AG04449 (cell line): ENCODE measurements at regions not wholly inside any gene's neighbourhood (a gene's known extent, or its start where the extent isn't known, plus 50 kb on each side); places are given as distances from the start of the nearest gene placed in this dataset.

Experiments used
- CTCF ChIA-PET: fragments of 350-600 bp; formaldehyde crosslinking; extraction: SDS; loops from one replicate; lab custom pipeline; 2021; ENCODE audit warnings: antibody characterized with exemption; lab: Yijun Ruan, JAX
- POLR2A ChIA-PET: fragments of 400-600, 350-600 bp; formaldehyde crosslinking; extraction: SDS; loops from one replicate; lab custom pipeline; 2020; ENCODE audit warnings: antibody characterized with exemption, inconsistent platforms; lab: Yijun Ruan, JAX
- DNase-seq: peaks from one replicate; pipeline ENCODE4 v3.0.0-alpha.2; 2010; ENCODE audit warnings: low read depth, low spot score
- H3K4me3 ChIP-seq: 2 replicates; pipeline ENCODE4 v1.5.1; 2011; ENCODE audit warnings: low read depth, mild to moderate bottlenecking, control low read depth, low read length
- TF ChIP-seq, protein P1 (sequence below): IDR thresholded peaks from one replicate; pipeline ENCODE4 v1.5.1; 2011; ENCODE audit warnings: mild to moderate bottlenecking, moderate library complexity, low read length, control low read depth, inconsistent platforms; ENCODE audit not compliant: insufficient read depth; ENCODE audit errors: missing control alignments

DNA sequence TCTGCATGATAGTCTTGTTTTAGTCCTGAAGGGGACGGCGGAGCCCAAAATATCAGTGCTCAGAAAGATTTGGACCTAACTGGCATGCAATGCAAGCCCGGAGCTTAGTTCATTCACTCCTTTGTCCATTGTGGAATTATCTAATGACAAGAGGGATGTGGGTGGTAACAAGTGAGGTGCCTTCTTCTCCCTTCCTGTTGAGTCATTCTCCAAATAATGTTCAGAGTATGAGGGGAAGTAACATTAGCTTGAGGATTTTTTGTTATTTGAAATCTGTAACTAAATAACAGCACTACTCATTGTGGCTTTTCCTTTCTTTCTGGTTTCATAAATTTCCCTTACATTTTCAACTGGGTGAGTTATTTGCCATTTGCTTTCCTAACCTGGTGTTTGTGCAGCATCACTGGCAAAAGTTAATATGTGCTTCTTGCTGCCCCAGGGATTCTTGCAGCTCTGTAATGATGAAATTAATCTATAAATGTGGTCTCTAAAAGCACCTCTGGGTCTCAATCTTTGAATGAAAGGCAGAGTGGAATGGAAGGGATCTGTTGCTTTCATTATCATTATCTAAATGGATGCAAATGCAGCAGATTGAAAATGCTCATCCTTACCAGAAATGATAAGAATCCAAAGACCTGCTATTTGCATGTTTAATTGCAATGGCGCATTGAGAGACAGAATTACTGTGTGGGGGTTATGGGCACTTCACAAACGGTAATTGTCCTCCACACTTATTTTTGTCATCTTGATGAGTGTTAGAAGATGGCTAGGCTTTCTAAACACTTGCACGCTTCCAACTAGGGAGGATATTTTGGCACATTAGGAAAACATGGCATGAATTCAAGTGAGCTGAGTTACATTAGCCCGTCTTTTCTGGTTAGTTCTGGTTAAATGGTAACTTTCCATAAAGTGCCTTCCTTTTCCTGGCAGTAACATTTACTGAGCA, 89.9 kb upstream of the MITF start:
- CTCF ChIA-PET = no interaction called here
- POLR2A ChIA-PET = no interaction called here
- TF ChIP-seq, protein P1, sequence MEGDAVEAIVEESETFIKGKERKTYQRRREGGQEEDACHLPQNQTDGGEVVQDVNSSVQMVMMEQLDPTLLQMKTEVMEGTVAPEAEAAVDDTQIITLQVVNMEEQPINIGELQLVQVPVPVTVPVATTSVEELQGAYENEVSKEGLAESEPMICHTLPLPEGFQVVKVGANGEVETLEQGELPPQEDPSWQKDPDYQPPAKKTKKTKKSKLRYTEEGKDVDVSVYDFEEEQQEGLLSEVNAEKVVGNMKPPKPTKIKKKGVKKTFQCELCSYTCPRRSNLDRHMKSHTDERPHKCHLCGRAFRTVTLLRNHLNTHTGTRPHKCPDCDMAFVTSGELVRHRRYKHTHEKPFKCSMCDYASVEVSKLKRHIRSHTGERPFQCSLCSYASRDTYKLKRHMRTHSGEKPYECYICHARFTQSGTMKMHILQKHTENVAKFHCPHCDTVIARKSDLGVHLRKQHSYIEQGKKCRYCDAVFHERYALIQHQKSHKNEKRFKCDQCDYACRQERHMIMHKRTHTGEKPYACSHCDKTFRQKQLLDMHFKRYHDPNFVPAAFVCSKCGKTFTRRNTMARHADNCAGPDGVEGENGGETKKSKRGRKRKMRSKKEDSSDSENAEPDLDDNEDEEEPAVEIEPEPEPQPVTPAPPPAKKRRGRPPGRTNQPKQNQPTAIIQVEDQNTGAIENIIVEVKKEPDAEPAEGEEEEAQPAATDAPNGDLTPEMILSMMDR = no peak
- H3K4me3 ChIP-seq = no peak overlapping the region
- DNase-seq = no peak

DNA sequence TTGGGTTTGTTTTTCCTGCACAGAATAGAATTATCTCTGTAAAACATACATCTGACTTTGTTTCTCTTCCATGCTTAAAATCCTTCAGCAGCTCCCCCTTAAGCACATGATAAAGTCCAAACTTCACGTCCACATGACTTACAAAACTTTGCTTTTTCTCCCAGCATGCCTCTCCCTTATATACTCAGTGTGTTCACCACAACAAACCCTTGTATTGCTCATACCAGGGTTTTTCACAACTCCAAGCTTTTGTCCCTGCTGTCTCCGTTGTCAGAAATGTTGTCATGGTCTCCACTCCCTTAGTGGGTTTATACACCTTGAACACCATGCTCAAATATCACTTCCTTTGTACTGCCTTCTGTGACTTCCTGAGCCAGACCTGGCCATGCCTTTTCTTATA, 91.1 kb upstream of the MITF start:
- TF ChIP-seq, protein P1 = no peak
- no peak for DNase-seq
- ChIA-PET CTCF (no interaction called here), POLR2A (no interaction called here)
- H3K4me3 ChIP-seq = no peak overlapping the region

DNA sequence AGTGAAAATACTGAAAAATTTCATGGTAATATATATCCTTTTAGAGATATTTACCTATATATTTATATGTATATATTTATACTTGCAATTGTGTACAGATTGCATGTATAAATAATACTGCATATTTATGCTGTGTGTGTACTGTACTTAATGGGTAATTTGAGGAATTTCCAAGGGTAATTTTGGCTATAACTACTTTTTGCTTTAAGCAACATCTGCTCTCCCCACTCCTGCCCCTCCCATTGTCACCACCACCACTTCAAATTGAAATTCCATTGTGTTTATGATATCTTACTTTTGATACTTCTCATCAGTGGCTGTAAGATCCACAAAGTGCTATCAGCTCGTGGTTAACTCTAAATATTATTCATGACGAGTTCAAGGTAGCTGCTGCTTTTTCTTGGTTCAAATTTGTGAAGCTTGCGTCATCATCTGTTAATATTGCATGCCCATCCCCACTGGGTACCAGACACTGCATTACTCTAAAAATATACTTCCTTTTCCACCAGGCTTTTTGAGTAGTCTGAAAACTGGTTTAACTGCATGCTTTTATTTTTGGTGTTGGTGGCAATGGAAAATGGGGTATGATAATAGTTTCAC, 91.7 kb upstream of the MITF start:
- ChIA-PET POLR2A (no interaction called here), CTCF (no interaction called here)
- no peak for DNase-seq
- TF ChIP-seq, protein P1 = no peak
- H3K4me3 ChIP-seq = no peak overlapping the region

DNA sequence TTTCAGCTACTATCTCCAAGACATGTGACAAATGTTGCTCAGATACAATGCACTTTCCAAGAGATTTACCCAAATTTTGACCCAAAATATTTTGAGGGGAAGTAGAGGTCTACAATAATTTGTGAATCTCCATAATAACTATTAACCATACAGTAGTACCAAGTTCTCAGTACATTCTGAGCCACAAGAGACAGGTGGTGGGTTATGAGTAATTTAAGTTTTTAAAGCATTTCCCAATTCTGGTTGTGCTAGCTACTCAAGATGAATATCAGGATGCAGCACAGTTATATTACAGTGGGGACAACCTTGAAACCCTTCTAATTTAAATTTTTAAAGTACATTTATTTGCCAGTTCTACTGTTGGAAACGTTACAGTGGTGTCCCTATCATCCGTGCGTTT, 92.2 kb upstream of the MITF start:
- no peak overlapping the region for H3K4me3 ChIP-seq
- no peak for DNase-seq
- ChIA-PET CTCF (no interaction called here), POLR2A (no interaction called here)
- TF ChIP-seq, protein P1 = no peak

DNA sequence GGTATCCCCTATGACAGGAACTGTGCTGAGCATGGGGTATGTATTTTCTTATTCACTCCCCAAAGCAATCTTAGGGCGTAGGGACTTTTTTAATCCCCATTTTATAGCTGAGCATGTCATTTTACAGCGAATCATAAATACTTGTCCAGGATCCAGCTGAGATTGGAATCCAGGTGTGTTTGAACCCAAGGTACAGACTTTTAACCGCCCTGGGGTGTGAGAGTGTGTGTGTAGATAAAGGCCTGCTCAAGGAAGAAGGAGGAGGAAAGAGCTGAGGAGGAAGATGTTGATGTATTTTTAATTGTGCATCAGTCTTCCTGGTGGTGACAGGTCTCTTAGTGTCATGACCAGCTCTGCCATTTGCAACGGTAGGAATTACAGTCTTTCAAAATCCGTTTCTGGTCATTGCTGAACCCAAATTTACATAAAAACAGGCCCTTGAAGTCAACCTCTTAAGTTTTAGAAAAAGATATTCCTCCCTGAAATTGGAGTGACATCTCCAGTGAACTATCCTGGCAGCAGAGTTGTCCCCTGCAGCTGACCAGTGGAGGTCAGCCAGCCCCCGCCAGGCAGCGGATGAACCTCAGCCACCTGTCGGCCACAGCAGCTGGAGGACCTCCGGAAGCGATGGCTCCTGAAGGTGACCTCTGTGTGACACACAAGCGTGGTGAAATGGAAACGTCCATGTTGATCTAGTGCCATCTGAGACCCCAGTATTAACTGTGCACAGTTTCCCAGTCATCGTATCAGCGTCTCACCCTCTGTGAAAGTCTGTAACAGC, 92.8 kb upstream of the MITF start:
- ChIA-PET POLR2A (no interaction called here), CTCF (no interaction called here)
- no peak for DNase-seq
- H3K4me3 ChIP-seq = no peak overlapping the region
- TF ChIP-seq, protein P1 = no peak

DNA sequence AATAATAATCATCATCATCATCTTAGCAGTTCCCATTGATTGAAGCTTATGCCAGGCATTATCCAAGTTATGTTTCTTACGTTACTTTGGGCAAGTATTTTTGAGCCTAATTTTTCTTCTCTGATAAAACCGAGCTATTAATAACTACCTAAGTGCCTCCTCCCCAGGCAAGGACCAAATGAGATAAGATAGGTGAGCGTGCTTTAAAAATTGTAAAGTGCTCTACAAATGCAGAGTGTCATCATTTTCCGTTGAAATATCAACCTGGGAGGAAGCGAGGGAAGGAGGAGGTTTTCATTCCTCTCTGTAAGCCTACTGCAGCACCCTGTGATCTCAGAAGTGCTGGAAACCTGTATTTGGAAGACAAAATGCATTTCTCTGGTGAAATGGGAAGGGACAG, 96.7 kb upstream of the MITF start:
- POLR2A ChIA-PET = no interaction called here
- TF ChIP-seq, protein P1 = no peak
- CTCF ChIA-PET = no interaction called here
- no peak overlapping the region for H3K4me3 ChIP-seq
- DNase-seq = no peak
